Thoracic aorta (tissue), 2 donors: ENCODE measurements at regions not wholly inside any gene's neighbourhood (a gene's known extent, or its start where the extent isn't known, plus 50 kb on each side); places are given as distances from the start of the nearest gene placed in this dataset.

Experiments used
- ATAC-seq: fragments of 150-250 bp; one replicate; pipeline ENCODE4 v1.8.0; 2017; ENCODE audit warnings: low read depth; ENCODE audit not compliant: insufficient number of reproducible peaks, low FRiP score
- DNase-seq: peaks from one replicate; pipeline ENCODE4 v3.0.0-alpha.2; 2020; ENCODE audit warnings: low spot score
- H3K27ac ChIP-seq, 2 donors: fragments of 200-600 bp; sonication (generic); 1 replicate in 1 of 2; 2 replicates in 1 of 2; pipeline ENCODE4 v1.5.1; 2016; ENCODE audit warnings: mild to moderate bottlenecking in 2 of 2, moderate library complexity in 2 of 2
- H3K27me3 ChIP-seq: fragments of 200-600 bp; sonication (generic); replicated peaks from 2 replicates; pipeline ENCODE4 v1.6.0; 2016; ENCODE audit warnings: mild to moderate bottlenecking; ENCODE audit not compliant: insufficient read depth
- H3K36me3 ChIP-seq: fragments of 200-600 bp; sonication (generic); one replicate; pipeline ENCODE4 v1.5.1; 2016
- H3K4me1 ChIP-seq, 2 donors: fragments of 200-600 bp; sonication (generic); 1 replicate in 1 of 2; 2 replicates in 1 of 2; pipeline versions ENCODE4 v1.5.1 to v1.6.0; 2016; ENCODE audit warnings: low read depth in 2 of 2, mild to moderate bottlenecking in 1 of 2; ENCODE audit not compliant: control insufficient read depth in 1 of 2
- H3K4me3 ChIP-seq: fragments of 200-600 bp; sonication (generic); 2 replicates; pipeline ENCODE4 v1.5.1; 2016; ENCODE audit warnings: mild to moderate bottlenecking
- H3K9me3 ChIP-seq: fragments of 200-600 bp; sonication (generic); 2 replicates; pipeline ENCODE4 v1.5.1; 2016
- TF ChIP-seq, protein P1 (sequence below): fragments of 200-600 bp; sonication (generic); IDR thresholded peaks from one replicate; pipeline ENCODE4 v1.5.1; 2019; ENCODE audit warnings: antibody characterized with exemption

DNA sequence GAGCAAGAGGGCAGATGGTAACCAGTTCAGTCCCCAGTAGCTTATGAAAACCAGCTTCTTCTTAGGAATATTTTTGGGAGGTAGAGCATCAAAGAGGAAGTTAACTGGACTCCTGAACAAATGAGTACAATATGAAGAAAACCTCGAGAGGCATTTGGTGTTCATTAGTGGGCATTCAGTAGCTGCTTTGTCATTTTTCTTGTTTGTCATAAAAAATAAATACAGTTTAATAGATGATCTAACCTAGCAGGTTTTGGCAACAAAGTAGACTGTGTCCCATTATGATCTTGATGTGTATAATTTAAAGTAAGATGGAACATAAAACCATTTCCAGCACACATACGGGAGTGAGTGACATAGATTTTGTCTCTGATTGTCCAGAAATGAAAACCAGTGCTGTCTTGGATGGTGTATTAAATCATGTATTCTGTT is 173.1 kb downstream of the HS3ST3A1 start:
- TF ChIP-seq, protein P1, sequence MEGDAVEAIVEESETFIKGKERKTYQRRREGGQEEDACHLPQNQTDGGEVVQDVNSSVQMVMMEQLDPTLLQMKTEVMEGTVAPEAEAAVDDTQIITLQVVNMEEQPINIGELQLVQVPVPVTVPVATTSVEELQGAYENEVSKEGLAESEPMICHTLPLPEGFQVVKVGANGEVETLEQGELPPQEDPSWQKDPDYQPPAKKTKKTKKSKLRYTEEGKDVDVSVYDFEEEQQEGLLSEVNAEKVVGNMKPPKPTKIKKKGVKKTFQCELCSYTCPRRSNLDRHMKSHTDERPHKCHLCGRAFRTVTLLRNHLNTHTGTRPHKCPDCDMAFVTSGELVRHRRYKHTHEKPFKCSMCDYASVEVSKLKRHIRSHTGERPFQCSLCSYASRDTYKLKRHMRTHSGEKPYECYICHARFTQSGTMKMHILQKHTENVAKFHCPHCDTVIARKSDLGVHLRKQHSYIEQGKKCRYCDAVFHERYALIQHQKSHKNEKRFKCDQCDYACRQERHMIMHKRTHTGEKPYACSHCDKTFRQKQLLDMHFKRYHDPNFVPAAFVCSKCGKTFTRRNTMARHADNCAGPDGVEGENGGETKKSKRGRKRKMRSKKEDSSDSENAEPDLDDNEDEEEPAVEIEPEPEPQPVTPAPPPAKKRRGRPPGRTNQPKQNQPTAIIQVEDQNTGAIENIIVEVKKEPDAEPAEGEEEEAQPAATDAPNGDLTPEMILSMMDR: no peak
- ATAC-seq (no peak), DNase-seq (no peak)
- Histone ChIP-seq H3K36me3 (no peaks in the 10 kb centered on the region), H3K4me3 (no peak overlapping the region), H3K9me3 (no peaks in the 10 kb centered on the region), H3K27me3 (no peaks in the 10 kb centered on the region), H3K27ac (no peak overlapping the region), H3K4me1 (no peaks in the 10 kb centered on the region)

GRCh38 chr17:13426991-13427390 is 174.7 kb downstream of the HS3ST3A1 start:
- Histone ChIP-seq H3K36me3 (no peaks in the 10 kb centered on the region), H3K9me3 (no peaks in the 10 kb centered on the region), H3K27me3 (no peaks in the 10 kb centered on the region), H3K4me3 (no peak overlapping the region), H3K27ac (no peak overlapping the region), H3K4me1 (no peaks in the 10 kb centered on the region)
- no peak for ATAC-seq
- TF ChIP-seq, protein P1: no peak
- no peak for DNase-seq

DNA sequence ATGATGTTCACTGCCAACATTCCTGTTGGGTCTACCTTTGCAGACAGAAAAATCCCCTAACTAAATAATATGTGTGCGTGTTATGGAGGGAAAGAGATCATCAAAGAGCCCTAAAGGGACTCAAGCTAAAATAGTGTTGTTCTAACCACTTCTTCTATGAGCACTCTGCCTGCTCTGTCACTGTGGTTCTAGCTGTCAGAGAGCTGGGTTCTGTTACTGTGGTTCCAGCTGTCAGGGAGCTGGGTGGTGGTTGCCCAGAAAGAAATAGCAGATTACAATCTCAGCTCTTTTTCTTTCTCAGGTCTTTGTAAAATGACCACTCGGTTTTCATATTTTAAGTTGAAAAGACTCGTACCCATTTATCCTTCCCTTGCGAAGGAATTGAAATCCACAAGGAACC is 176.3 kb downstream of the HS3ST3A1 start:
- ATAC-seq (no peak), DNase-seq (no peak)
- H3K36me3 ChIP-seq: no peaks in the 10 kb centered on the region
- no peaks in the 10 kb centered on the region for H3K27me3 ChIP-seq
- H3K4me3 ChIP-seq: no peak overlapping the region
- TF ChIP-seq, protein P1: no peak
- H3K4me1 ChIP-seq: no peaks in the 10 kb centered on the region
- H3K9me3 ChIP-seq: no peaks in the 10 kb centered on the region
- H3K27ac ChIP-seq: no peak overlapping the region

GRCh38 chr17:13421581-13422130 is 180.1 kb downstream of the HS3ST3A1 start:
- Histone ChIP-seq H3K27me3 (no peaks in the 10 kb centered on the region), H3K4me3 (no peak overlapping the region), H3K36me3 (no peaks in the 10 kb centered on the region), H3K27ac (no peak overlapping the region), H3K4me1 (no peaks in the 10 kb centered on the region), H3K9me3 (no peaks in the 10 kb centered on the region)
- TF ChIP-seq, protein P1: no peak
- DNase-seq (no peak), ATAC-seq (no peak)

- Histone ChIP-seq H3K27me3 (no peaks in the 10 kb centered on the region), H3K27ac (no peak overlapping the region), H3K36me3 (no peaks in the 10 kb centered on the region), H3K4me1 (no peaks in the 10 kb centered on the region), H3K9me3 (no peaks in the 10 kb centered on the region), H3K4me3 (no peak overlapping the region)
- no peak for ATAC-seq
- DNase-seq: no peak
- TF ChIP-seq, protein P1: no peak
Observed at GRCh38 chr17:13420878-13421277, 180.9 kb downstream of the HS3ST3A1 start.
